ENCODE measurements at regions not wholly inside any gene's neighbourhood (a gene's known extent, or its start where the extent isn't known, plus 50 kb on each side); places are given as distances from the start of the nearest gene placed in this dataset.

DNA sequence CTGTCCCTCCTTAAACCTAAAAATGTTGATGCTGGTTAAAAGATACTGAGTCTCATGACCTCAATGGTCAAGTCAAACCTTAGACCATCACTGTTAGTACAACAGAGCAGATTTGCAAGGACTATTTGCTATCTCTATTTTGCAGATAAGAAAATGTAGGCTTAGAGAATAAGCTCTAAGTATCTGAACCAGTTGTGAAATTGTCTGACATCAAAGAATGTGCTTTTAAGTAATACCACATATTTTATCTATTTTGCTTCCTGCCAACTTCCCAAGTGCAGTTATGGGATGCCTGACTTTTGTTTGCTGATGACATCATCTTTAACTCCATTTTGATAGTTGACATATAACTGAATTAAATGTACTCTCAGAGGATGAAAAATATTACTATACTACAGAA, 83.6 kb upstream of the TMEM106B start:
- H3K9me3 ChIP-seq (ENCODE audit: low read length): no peaks in the 10 kb centered on the region
- no peak for FAIRE-seq
- H3K27ac ChIP-seq (ENCODE audit: extremely low read length, insufficient read depth, low read length): no peak overlapping the region
- no peak overlapping the region for H3K4me2 ChIP-seq (ENCODE audit: low read depth, low read length)
- no peaks in the 10 kb centered on the region for H3K36me3 ChIP-seq (replicated peaks in 1 of 2; ENCODE audit: control insufficient read depth in 1 of 2, insufficient read depth in 2 of 2, low read length in 2 of 2)
- ATAC-seq: no peak
- no peak overlapping the region for H2AFZ ChIP-seq (ENCODE audit: low read length)
- H3K9ac ChIP-seq (ENCODE audit: insufficient read depth, low read depth, low read length): no peak overlapping the region
- in situ Hi-C loops (cut with HindIII; ENCODE audit: extremely low pct_ligation_motif_present, low pct_unique_long_range_greater_than_20kb) (no loop called here), intact Hi-C loops (cut with micrococcal nuclease; ENCODE audit: unreplicated experiment) (no loop called here)
- peak; percentile 0 for DNase-seq (ENCODE audit: low spot score)
- no peaks in the 10 kb centered on the region for H3K79me2 ChIP-seq (ENCODE audit: insufficient read depth, low read length)
- no peaks in the 10 kb centered on the region for H4K20me1 ChIP-seq (ENCODE audit: insufficient read depth, low read length)
- BruUV-seq (replicated peaks): no TSS peak
- CTCF ChIA-PET (ENCODE audit: low intra/inter-chr PET ratio, low total read pairs): no interaction called here
- no peak overlapping the region for H3K4me3 ChIP-seq (replicated peaks in 1 of 3; ENCODE audit: insufficient read depth in 1 of 3, low read depth in 2 of 3, low read length in 3 of 3)
- POLR2A ChIA-PET: no interaction called here
- H3K27me3 ChIP-seq (ENCODE audit: control insufficient read depth in 1 of 2, insufficient read depth in 2 of 2, low read length in 2 of 2): no peaks in the 10 kb centered on the region
- TF ChIP-seq ZFP62 (CRISPR knock-in tag; IDR thresholded peaks at IDR 0.05) (no peak), ATF7 (IDR thresholded peaks at IDR 0.05) (peak; percentile 93), ATF7 (CRISPR knock-in tag; IDR thresholded peaks at IDR 0.05) (no peak), ARHGAP35 (CRISPR knock-in tag; IDR thresholded peaks at IDR 0.05; ENCODE audit: borderline replicate concordance) (no peak), ZNF446 (CRISPR knock-in tag; IDR thresholded peaks at IDR 0.05) (no peak), NFKB2 (CRISPR knock-in tag; IDR thresholded peaks at IDR 0.05; ENCODE audit: borderline replicate concordance) (no peak)
- TF ChIP-seq, protein P1, sequence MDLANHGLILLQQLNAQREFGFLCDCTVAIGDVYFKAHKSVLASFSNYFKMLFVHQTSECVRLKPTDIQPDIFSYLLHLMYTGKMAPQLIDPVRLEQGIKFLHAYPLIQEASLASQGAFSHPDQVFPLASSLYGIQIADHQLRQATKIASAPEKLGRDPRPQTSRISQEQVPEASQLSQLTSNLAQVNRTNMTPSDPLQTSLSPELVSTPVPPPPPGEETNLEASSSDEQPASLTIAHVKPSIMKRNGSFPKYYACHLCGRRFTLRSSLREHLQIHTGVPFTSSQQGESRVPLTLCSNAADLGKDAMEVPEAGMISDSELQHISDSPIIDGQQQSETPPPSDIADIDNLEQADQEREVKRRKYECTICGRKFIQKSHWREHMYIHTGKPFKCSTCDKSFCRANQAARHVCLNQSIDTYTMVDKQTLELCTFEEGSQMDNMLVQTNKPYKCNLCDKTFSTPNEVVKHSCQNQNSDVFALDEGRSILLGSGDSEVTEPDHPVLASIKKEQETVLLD (CRISPR knock-in tag; IDR thresholded peaks at IDR 0.05; ENCODE audit: low read depth): no peak
- no peaks in the 10 kb centered on the region for H3K4me1 ChIP-seq (ENCODE audit: insufficient read depth, low read length)

DNA sequence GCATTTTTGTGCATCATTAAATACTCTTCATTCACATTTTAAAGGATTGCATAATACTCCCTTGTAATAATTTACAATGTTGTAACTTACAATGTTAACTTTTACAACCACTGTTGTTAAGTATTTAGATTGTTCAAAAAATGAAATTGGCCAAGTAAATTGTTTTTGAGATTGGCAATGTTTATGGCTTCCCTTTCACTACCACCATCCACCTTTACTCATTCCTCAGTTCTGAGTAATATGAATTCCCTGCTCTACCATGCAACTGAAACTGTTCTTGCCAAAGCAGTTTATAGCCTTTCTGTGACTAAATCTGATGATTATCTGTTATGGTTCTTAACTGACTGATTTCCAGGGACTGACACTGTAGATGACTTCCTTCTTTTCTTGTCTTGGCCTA, 80.5 kb upstream of the TMEM106B start:
- CTCF ChIA-PET (ENCODE audit: low intra/inter-chr PET ratio, low total read pairs): no interaction called here
- Histone ChIP-seq H3K4me1 (ENCODE audit: insufficient read depth, low read length) (no peaks in the 10 kb centered on the region), H3K4me3 (replicated peaks in 1 of 3; ENCODE audit: insufficient read depth in 1 of 3, low read depth in 2 of 3, low read length in 3 of 3) (no peak overlapping the region), H3K4me2 (ENCODE audit: low read depth, low read length) (no peak overlapping the region), H3K27ac (ENCODE audit: extremely low read length, insufficient read depth, low read length) (no peak overlapping the region), H3K36me3 (replicated peaks in 1 of 2; ENCODE audit: control insufficient read depth in 1 of 2, insufficient read depth in 2 of 2, low read length in 2 of 2) (no peaks in the 10 kb centered on the region), H3K9ac (ENCODE audit: insufficient read depth, low read depth, low read length) (no peak overlapping the region), H3K9me3 (ENCODE audit: low read length) (peaks cover 4% of the 10 kb centered on the region; the same call in 1 of the 2 replicates), H4K20me1 (ENCODE audit: insufficient read depth, low read length) (no peaks in the 10 kb centered on the region), H3K27me3 (ENCODE audit: control insufficient read depth in 1 of 2, insufficient read depth in 2 of 2, low read length in 2 of 2) (no peaks in the 10 kb centered on the region), H3K79me2 (ENCODE audit: insufficient read depth, low read length) (no peaks in the 10 kb centered on the region), H2AFZ (ENCODE audit: low read length) (no peak overlapping the region)
- POLR2A ChIA-PET: no interaction called here
- intact Hi-C loops (cut with micrococcal nuclease; ENCODE audit: unreplicated experiment): no loop called here
- TF ChIP-seq, protein P2, sequence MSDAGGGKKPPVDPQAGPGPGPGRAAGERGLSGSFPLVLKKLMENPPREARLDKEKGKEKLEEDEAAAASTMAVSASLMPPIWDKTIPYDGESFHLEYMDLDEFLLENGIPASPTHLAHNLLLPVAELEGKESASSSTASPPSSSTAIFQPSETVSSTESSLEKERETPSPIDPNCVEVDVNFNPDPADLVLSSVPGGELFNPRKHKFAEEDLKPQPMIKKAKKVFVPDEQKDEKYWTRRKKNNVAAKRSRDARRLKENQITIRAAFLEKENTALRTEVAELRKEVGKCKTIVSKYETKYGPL (CRISPR knock-in tag; IDR thresholded peaks at IDR 0.05): no peak
- 0 out of 2 replicates have a peak, but pooled peaks have one; percentile 35 for TF ChIP-seq CEBPB (IDR thresholded peaks at IDR 0.05; ENCODE audit: borderline replicate concordance, low read depth, low read length)
- ATAC-seq (no peak), FAIRE-seq (no peak), DNase-seq (ENCODE audit: low spot score) (no peak)
- in situ Hi-C loops (cut with HindIII; ENCODE audit: extremely low pct_ligation_motif_present, low pct_unique_long_range_greater_than_20kb): no loop called here
- BruUV-seq (replicated peaks): no TSS peak

Data from HepG2 (cell line).